GM12892 (cell line): ENCODE measurements at regions not wholly inside any gene's neighbourhood (a gene's known extent, or its start where the extent isn't known, plus 50 kb on each side); places are given as distances from the start of the nearest gene placed in this dataset.

Source experiments
- POLR2A ChIP-seq: IDR thresholded peaks from 2 replicates; pipeline ENCODE4 v1.6.1; 2011; ENCODE audit warnings: low read depth, low read length, control low read depth
- POLR2AphosphoS5 ChIP-seq: IDR thresholded peaks from 2 replicates; pipeline ENCODE4 v1.6.1; 2011; ENCODE audit warnings: low read depth, low read length, control low read depth
- TAF1 ChIP-seq: IDR thresholded peaks from 2 replicates; pipeline ENCODE4 v1.6.1; 2011; ENCODE audit warnings: low read depth, mild to moderate bottlenecking, control low read depth, low read length, borderline replicate concordance

DNA sequence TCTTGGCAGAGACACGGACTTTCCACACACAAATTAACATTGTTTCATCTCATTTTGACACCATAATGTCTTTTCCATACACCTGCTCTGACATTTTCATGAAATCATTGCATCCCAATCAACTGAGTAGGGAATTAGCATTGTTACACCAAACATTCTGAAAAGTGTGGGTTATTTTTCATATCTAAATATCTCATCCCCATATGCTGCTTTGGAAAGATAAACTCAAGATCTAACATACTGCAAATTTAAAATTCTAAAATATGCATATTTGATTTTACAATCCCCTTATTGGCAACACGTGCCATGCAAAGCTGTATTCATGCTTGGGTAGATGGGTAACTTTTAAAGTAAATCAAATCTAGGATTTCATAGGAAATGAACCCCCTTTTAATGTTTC lies 242.9 kb downstream of the ZNF516 start:
- TF ChIP-seq POLR2A (no peak), POLR2AphosphoS5 (no peak), TAF1 (no peak)
